Mesenchymal stem cell (in vitro differentiated cells and primary cell): ENCODE measurements at regions not wholly inside any gene's neighbourhood (a gene's known extent, or its start where the extent isn't known, plus 50 kb on each side); places are given as distances from the start of the nearest gene placed in this dataset.

ENCODE experiments used
- DNase-seq: peaks from one replicate; pipeline ENCODE4 v3.0.0-alpha.2; 2013
- H2AFZ ChIP-seq: one replicate; pipeline ENCODE4 v1.6.1; 2013; ENCODE audit warnings: low read depth, mild to moderate bottlenecking, control low read depth, inconsistent platforms, low read length, moderate library complexity
- H2AK5ac ChIP-seq: 2 replicates; pipeline ENCODE4 v1.6.1; 2013; ENCODE audit warnings: low read length, moderate library complexity, mild to moderate bottlenecking, inconsistent platforms; ENCODE audit not compliant: severe bottlenecking
- H2BK120ac ChIP-seq: one replicate; pipeline ENCODE4 v1.6.1; 2013; ENCODE audit warnings: low read depth, mild to moderate bottlenecking, inconsistent platforms, low read length, moderate library complexity
- H2BK12ac ChIP-seq, 2 experiments: one replicate each; pipeline ENCODE4 v1.6.1; 2013; ENCODE audit warnings: inconsistent platforms in 2 of 2, low read length in 2 of 2, mild to moderate bottlenecking in 2 of 2, moderate library complexity in 2 of 2, control low read depth in 1 of 2
- H2BK15ac ChIP-seq: one replicate; pipeline ENCODE4 v1.6.1; 2013; ENCODE audit warnings: mild to moderate bottlenecking, low read depth, inconsistent platforms; ENCODE audit not compliant: poor library complexity, severe bottlenecking
- H2BK5ac ChIP-seq: 2 replicates; pipeline ENCODE4 v1.6.1; 2013; ENCODE audit warnings: low read depth, mild to moderate bottlenecking, low read length, control low read depth, inconsistent platforms; ENCODE audit not compliant: poor library complexity, severe bottlenecking
- H3K14ac ChIP-seq, 2 experiments: one replicate each; pipeline ENCODE4 v1.6.1; 2013; ENCODE audit warnings: inconsistent platforms in 2 of 2, low read length in 2 of 2, control low read depth in 1 of 2, mild to moderate bottlenecking in 1 of 2, moderate library complexity in 1 of 2
- H3K18ac ChIP-seq, 2 experiments: one replicate each; pipeline ENCODE4 v1.6.1; 2013; ENCODE audit warnings: inconsistent platforms in 2 of 2, low read length in 2 of 2, control low read depth in 1 of 2, low read depth in 1 of 2, mild to moderate bottlenecking in 1 of 2
- H3K23ac ChIP-seq, 2 experiments: one replicate each; pipeline ENCODE4 v1.6.1; 2013; ENCODE audit warnings: inconsistent platforms in 2 of 2, low read length in 2 of 2, mild to moderate bottlenecking in 2 of 2, moderate library complexity in 2 of 2, control low read depth in 1 of 2
- H3K27ac ChIP-seq: 2 replicates; pipeline ENCODE4 v1.5.1; 2013; ENCODE audit warnings: mild to moderate bottlenecking, moderate library complexity, low read length, control low read depth, inconsistent platforms; ENCODE audit not compliant: poor library complexity, severe bottlenecking
- H3K27me3 ChIP-seq, 2 experiments: 2 replicates each; pipeline versions ENCODE4 v1.6.1 to v1.7.0; 2013; ENCODE audit warnings: low read length in 2 of 2, mild to moderate bottlenecking in 2 of 2, moderate library complexity in 2 of 2, control low read depth in 1 of 2, inconsistent platforms in 1 of 2; ENCODE audit not compliant: control insufficient read depth in 1 of 2, insufficient read depth in 1 of 2
- H3K36me3 ChIP-seq, 2 experiments: 2 replicates each; pipeline versions ENCODE4 v1.6.1 to v1.7.0; 2013; ENCODE audit warnings: low read length in 2 of 2, control low read depth in 1 of 2, inconsistent platforms in 1 of 2, low read depth in 1 of 2, mild to moderate bottlenecking in 1 of 2; ENCODE audit not compliant: insufficient read depth in 2 of 2, control insufficient read depth in 1 of 2
- H3K4ac ChIP-seq, 2 experiments: one replicate each; pipeline ENCODE4 v1.6.1; 2013; ENCODE audit warnings: inconsistent platforms in 2 of 2, low read length in 2 of 2, mild to moderate bottlenecking in 2 of 2, moderate library complexity in 2 of 2, control low read depth in 1 of 2, low read depth in 1 of 2
- H3K4me1 ChIP-seq: 2 replicates; pipeline ENCODE4 v1.6.1; 2013; ENCODE audit warnings: low read depth, low read length, control low read depth; ENCODE audit not compliant: control insufficient read depth, insufficient read depth
- H3K4me2 ChIP-seq: 2 replicates; pipeline ENCODE4 v1.6.1; 2013; ENCODE audit warnings: low read length, mild to moderate bottlenecking, inconsistent platforms; ENCODE audit not compliant: poor library complexity, severe bottlenecking
- H3K4me3 ChIP-seq, 2 experiments: 2 replicates each; pipeline versions ENCODE4 v1.5.1 to v1.7.0; 2013; ENCODE audit warnings: low read length in 2 of 2, mild to moderate bottlenecking in 2 of 2, control low read depth in 1 of 2, low read depth in 1 of 2; ENCODE audit not compliant: insufficient read depth in 1 of 2
- H3K79me1 ChIP-seq: replicated peaks from 2 replicates; pipeline ENCODE4 v1.6.1; 2013; ENCODE audit warnings: mild to moderate bottlenecking, control low read depth, low read length, inconsistent platforms; ENCODE audit not compliant: poor library complexity, severe bottlenecking
- H3K9ac ChIP-seq: 2 replicates; pipeline ENCODE4 v1.7.0; 2013; ENCODE audit warnings: mild to moderate bottlenecking, low read length, moderate library complexity
- H3K9me3 ChIP-seq: 2 replicates; pipeline ENCODE4 v1.7.0; 2013; ENCODE audit warnings: mild to moderate bottlenecking, low read length; ENCODE audit not compliant: control insufficient read depth
- H4K8ac ChIP-seq: one replicate; pipeline ENCODE4 v1.6.1; 2013; ENCODE audit warnings: inconsistent platforms, mild to moderate bottlenecking, low read length, moderate library complexity
- H4K91ac ChIP-seq: one replicate; pipeline ENCODE4 v1.6.1; 2013; ENCODE audit warnings: mild to moderate bottlenecking, low read length, inconsistent platforms
- WGBS: methylation state at CpG from one replicate; pipeline ENCODE4 v1.1.7; 2013; ENCODE audit warnings: mixed read lengths; 5-methylcytosine and 5-hydroxymethylcytosine counted together

GRCh38 chr2:16198166-16198912, 258.0 kb downstream of the MYCN start:
- H3K14ac ChIP-seq: no peak overlapping the region
- H3K4ac ChIP-seq: no peak overlapping the region
- no peaks in the 10 kb centered on the region for H3K79me1 ChIP-seq
- H3K9ac ChIP-seq: no peak overlapping the region
- H2AFZ ChIP-seq: no peak overlapping the region
- no peak overlapping the region for H3K4me3 ChIP-seq
- no peak overlapping the region for H2BK12ac ChIP-seq
- H3K4me2 ChIP-seq: no peak overlapping the region
- no peak overlapping the region for H2BK15ac ChIP-seq
- H4K91ac ChIP-seq: no peak overlapping the region
- no peak overlapping the region for H3K27ac ChIP-seq
- 82% methylated on average over 9 of the region's 9 CpGs for WGBS
- H2BK120ac ChIP-seq: no peak overlapping the region
- no peak for DNase-seq
- H2BK5ac ChIP-seq: no peak overlapping the region
- no peak overlapping the region for H3K23ac ChIP-seq
- H3K27me3 ChIP-seq: no peaks in the 10 kb centered on the region
- no peaks in the 10 kb centered on the region for H3K4me1 ChIP-seq
- H3K36me3 ChIP-seq: no peaks in the 10 kb centered on the region
- H4K8ac ChIP-seq: no peak overlapping the region
- H3K18ac ChIP-seq: no peak overlapping the region
- peaks cover 5% of the 10 kb centered on the region for H3K9me3 ChIP-seq
- H2AK5ac ChIP-seq: no peak overlapping the region

GRCh38 chr2:16197504-16198147, 257.3 kb downstream of the MYCN start:
- H3K27ac ChIP-seq: no peak overlapping the region
- H3K79me1 ChIP-seq: no peaks in the 10 kb centered on the region
- no peaks in the 10 kb centered on the region for H3K27me3 ChIP-seq
- H3K4me1 ChIP-seq: no peaks in the 10 kb centered on the region
- no peak overlapping the region for H3K18ac ChIP-seq
- no peak overlapping the region for H4K8ac ChIP-seq
- H3K36me3 ChIP-seq: no peaks in the 10 kb centered on the region
- H3K4me2 ChIP-seq: no peak overlapping the region
- no peak overlapping the region for H2BK12ac ChIP-seq
- no peak overlapping the region for H3K14ac ChIP-seq
- no peak overlapping the region for H2BK120ac ChIP-seq
- no peak overlapping the region for H2BK15ac ChIP-seq
- H3K9me3 ChIP-seq: peaks cover 5% of the 10 kb centered on the region
- no peak overlapping the region for H3K4me3 ChIP-seq
- 80% methylated on average over 7 of the region's 8 CpGs for WGBS
- H2BK5ac ChIP-seq: no peak overlapping the region
- no peak overlapping the region for H3K4ac ChIP-seq
- no peak for DNase-seq
- H2AFZ ChIP-seq: peak overlapping the region; percentile 32
- H2AK5ac ChIP-seq: no peak overlapping the region
- H4K91ac ChIP-seq: no peak overlapping the region
- no peak overlapping the region for H3K9ac ChIP-seq
- no peak overlapping the region for H3K23ac ChIP-seq

GRCh38 chr2:16196687-16197503, 256.5 kb downstream of the MYCN start:
- no peak overlapping the region for H2BK120ac ChIP-seq
- H2BK15ac ChIP-seq: no peak overlapping the region
- H4K8ac ChIP-seq: no peak overlapping the region
- 81% methylated on average over 11 of the region's 15 CpGs for WGBS
- H3K79me1 ChIP-seq: no peaks in the 10 kb centered on the region
- no peak overlapping the region for H2BK5ac ChIP-seq
- no peak overlapping the region for H3K14ac ChIP-seq
- H3K9me3 ChIP-seq: peaks cover 5% of the 10 kb centered on the region
- H3K27ac ChIP-seq: no peak overlapping the region
- H2AFZ ChIP-seq: peak overlapping the region; percentile 32
- H3K4me2 ChIP-seq: no peak overlapping the region
- no peak overlapping the region for H3K18ac ChIP-seq
- no peak overlapping the region for H2BK12ac ChIP-seq
- no peak overlapping the region for H3K23ac ChIP-seq
- no peak overlapping the region for H3K4me3 ChIP-seq
- no peaks in the 10 kb centered on the region for H3K4me1 ChIP-seq
- H3K36me3 ChIP-seq: no peaks in the 10 kb centered on the region
- no peak overlapping the region for H4K91ac ChIP-seq
- DNase-seq: no peak
- no peak overlapping the region for H3K9ac ChIP-seq
- H2AK5ac ChIP-seq: no peak overlapping the region
- no peaks in the 10 kb centered on the region for H3K27me3 ChIP-seq
- no peak overlapping the region for H3K4ac ChIP-seq

GRCh38 chr2:16195681-16196070, 255.3 kb downstream of the MYCN start:
- Histone ChIP-seq H3K4me1 (no peaks in the 10 kb centered on the region), H3K4me3 (no peak overlapping the region), H4K91ac (no peak overlapping the region), H3K9ac (no peak overlapping the region), H3K4ac (no peak overlapping the region), H3K27me3 (no peaks in the 10 kb centered on the region), H3K18ac (no peak overlapping the region), H3K9me3 (peaks cover 5% of the 10 kb centered on the region), H2AK5ac (no peak overlapping the region), H3K23ac (no peak overlapping the region), H2BK15ac (no peak overlapping the region), H2AFZ (no peak overlapping the region), H3K36me3 (no peaks in the 10 kb centered on the region), H3K27ac (no peak overlapping the region), H2BK12ac (no peak overlapping the region), H4K8ac (no peak overlapping the region), H3K4me2 (no peak overlapping the region), H3K14ac (no peak overlapping the region), H2BK120ac (no peak overlapping the region), H3K79me1 (no peaks in the 10 kb centered on the region), H2BK5ac (no peak overlapping the region)
- WGBS: 82% methylated on average over 6 of the region's 6 CpGs
- no peak for DNase-seq
